ENCODE measurements at regions not wholly inside any gene's neighbourhood (a gene's known extent, or its start where the extent isn't known, plus 50 kb on each side); places are given as distances from the start of the nearest gene placed in this dataset.

DNA sequence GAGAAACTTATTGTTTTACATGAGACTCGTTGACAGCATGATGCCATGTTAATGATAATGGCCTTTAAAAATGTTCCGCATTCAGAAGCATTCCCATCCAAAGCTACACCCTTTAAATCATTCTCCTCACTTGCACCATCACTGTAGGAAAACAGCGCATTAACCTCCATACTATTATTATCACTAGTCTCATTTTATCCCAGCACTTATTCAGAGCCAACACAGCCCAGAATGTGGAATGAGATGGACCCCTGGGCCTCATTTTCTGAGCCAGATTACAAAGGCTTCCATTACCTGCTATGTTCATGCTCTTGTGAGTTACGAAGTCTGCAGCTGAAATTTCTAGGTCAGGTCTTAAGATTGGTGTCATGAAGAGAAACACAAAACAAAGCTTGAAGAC is 159.4 kb downstream of the HS3ST3A1 start:
- TF ChIP-seq EZH2 (IDR thresholded peaks at IDR 0.05; ENCODE audit: borderline replicate concordance, insufficient read depth, low read depth, low read length, poor library complexity, severe bottlenecking) = no peak
- TF ChIP-seq, protein P1, sequence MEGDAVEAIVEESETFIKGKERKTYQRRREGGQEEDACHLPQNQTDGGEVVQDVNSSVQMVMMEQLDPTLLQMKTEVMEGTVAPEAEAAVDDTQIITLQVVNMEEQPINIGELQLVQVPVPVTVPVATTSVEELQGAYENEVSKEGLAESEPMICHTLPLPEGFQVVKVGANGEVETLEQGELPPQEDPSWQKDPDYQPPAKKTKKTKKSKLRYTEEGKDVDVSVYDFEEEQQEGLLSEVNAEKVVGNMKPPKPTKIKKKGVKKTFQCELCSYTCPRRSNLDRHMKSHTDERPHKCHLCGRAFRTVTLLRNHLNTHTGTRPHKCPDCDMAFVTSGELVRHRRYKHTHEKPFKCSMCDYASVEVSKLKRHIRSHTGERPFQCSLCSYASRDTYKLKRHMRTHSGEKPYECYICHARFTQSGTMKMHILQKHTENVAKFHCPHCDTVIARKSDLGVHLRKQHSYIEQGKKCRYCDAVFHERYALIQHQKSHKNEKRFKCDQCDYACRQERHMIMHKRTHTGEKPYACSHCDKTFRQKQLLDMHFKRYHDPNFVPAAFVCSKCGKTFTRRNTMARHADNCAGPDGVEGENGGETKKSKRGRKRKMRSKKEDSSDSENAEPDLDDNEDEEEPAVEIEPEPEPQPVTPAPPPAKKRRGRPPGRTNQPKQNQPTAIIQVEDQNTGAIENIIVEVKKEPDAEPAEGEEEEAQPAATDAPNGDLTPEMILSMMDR (IDR thresholded peaks at IDR 0.05) = no peak
- Histone ChIP-seq H3K4me1 (ENCODE audit: control insufficient read depth in 2 of 2, insufficient read depth in 2 of 2, low read length in 2 of 2) (no peaks in the 10 kb centered on the region), H3K27me3 (replicated peaks in 1 of 4; ENCODE audit: control extremely low read depth in 1 of 4, control insufficient read depth in 3 of 4, insufficient read depth in 4 of 4, low read length in 3 of 4) (no peaks in the 10 kb centered on the region), H3K9ac (ENCODE audit: low read length) (no peak overlapping the region), H3K4me2 (replicated peaks; ENCODE audit: low read depth, low read length, poor library complexity, severe bottlenecking) (no peak overlapping the region), H3K79me2 (ENCODE audit: control insufficient read depth, insufficient read depth, low read length) (no peaks in the 10 kb centered on the region), H4K20me1 (ENCODE audit: control insufficient read depth, insufficient read depth, low read length, poor library complexity, severe bottlenecking) (no peaks in the 10 kb centered on the region), H3K36me3 (replicated peaks in 1 of 2; ENCODE audit: control extremely low read depth in 1 of 2, control insufficient read depth in 1 of 2, extremely low read depth in 1 of 2, insufficient read depth in 2 of 2, low read length in 1 of 2) (no peaks in the 10 kb centered on the region), H3K9me3 (ENCODE audit: control extremely low read depth in 1 of 3, control insufficient read depth in 2 of 3, insufficient read depth in 1 of 3, low read length in 2 of 3) (peaks cover 0 to 5% (median 0%) of the 10 kb centered on the region in 3 donors), H2AFZ (ENCODE audit: insufficient read depth, low read depth, low read length, poor library complexity, severe bottlenecking) (no peak overlapping the region), H3K4me3 (ENCODE audit: control extremely low read depth in 1 of 5, extremely low read depth in 1 of 5, insufficient read depth in 1 of 5, low read depth in 2 of 5, low read length in 4 of 5) (no peak overlapping the region), H3K27ac (ENCODE audit: low read length in 2 of 2) (no peak overlapping the region)
- POLR2A ChIA-PET = no interaction called here
- no CpG with 5 or more reads among the region's 4 CpGs for WGBS (ENCODE audit: insufficient coverage)
- Mint-ChIP-seq H3K4me3 (no peak overlapping the region), H3K4me1 (no peaks in the 10 kb centered on the region), H3K27ac (no peak overlapping the region), H3K27me3 (no peaks in the 10 kb centered on the region), H3K9me3 (ENCODE audit: insufficient read depth) (no peaks in the 10 kb centered on the region)
- ATAC-seq (ENCODE audit: low read depth) (no peak), DNase-seq (no peak)
- CTCF ChIA-PET = no interaction called here
- intact Hi-C loops (cut with micrococcal nuclease) = no loop called here

DNA sequence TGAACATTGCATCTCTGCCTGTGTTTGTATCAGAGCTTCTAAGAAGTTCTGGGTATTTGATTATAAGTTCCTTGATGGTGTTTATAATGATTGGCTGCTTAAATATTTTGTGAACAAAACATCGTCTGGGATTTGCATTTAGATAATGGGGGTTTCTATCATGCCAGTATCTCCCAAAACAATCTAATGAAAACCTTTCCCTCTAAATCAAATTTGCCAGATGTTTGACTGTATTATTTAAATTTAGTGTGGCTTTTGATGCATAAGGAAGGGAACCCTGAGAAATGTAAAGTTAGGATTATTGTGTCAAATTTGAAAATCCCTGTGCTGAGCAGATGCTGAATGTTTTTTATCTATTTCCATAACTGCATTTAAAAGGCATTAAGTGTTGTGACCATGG is 159.9 kb downstream of the HS3ST3A1 start:
- Histone ChIP-seq H3K27me3 (replicated peaks in 1 of 4; ENCODE audit: control extremely low read depth in 1 of 4, control insufficient read depth in 3 of 4, insufficient read depth in 4 of 4, low read length in 3 of 4) (no peaks in the 10 kb centered on the region), H3K79me2 (ENCODE audit: control insufficient read depth, insufficient read depth, low read length) (no peaks in the 10 kb centered on the region), H3K36me3 (replicated peaks in 1 of 2; ENCODE audit: control extremely low read depth in 1 of 2, control insufficient read depth in 1 of 2, extremely low read depth in 1 of 2, insufficient read depth in 2 of 2, low read length in 1 of 2) (no peaks in the 10 kb centered on the region), H3K27ac (ENCODE audit: low read length in 2 of 2) (no peak overlapping the region), H3K9me3 (ENCODE audit: control extremely low read depth in 1 of 3, control insufficient read depth in 2 of 3, insufficient read depth in 1 of 3, low read length in 2 of 3) (peaks cover 0 to 5% (median 0%) of the 10 kb centered on the region in 3 donors), H3K4me1 (ENCODE audit: control insufficient read depth in 2 of 2, insufficient read depth in 2 of 2, low read length in 2 of 2) (no peaks in the 10 kb centered on the region), H3K4me3 (ENCODE audit: control extremely low read depth in 1 of 5, extremely low read depth in 1 of 5, insufficient read depth in 1 of 5, low read depth in 2 of 5, low read length in 4 of 5) (no peak overlapping the region), H3K4me2 (replicated peaks; ENCODE audit: low read depth, low read length, poor library complexity, severe bottlenecking) (no peak overlapping the region), H2AFZ (ENCODE audit: insufficient read depth, low read depth, low read length, poor library complexity, severe bottlenecking) (no peak overlapping the region), H3K9ac (ENCODE audit: low read length) (no peak overlapping the region), H4K20me1 (ENCODE audit: control insufficient read depth, insufficient read depth, low read length, poor library complexity, severe bottlenecking) (no peaks in the 10 kb centered on the region)
- WGBS (ENCODE audit: insufficient coverage) = no CpG with 5 or more reads among the region's 1 CpG
- H3K27me3 Mint-ChIP-seq = no peaks in the 10 kb centered on the region
- POLR2A ChIA-PET = no interaction called here
- H3K4me3 Mint-ChIP-seq = no peak overlapping the region
- no peaks in the 10 kb centered on the region for H3K9me3 Mint-ChIP-seq (ENCODE audit: insufficient read depth)
- no peak for DNase-seq
- no peak for TF ChIP-seq EZH2 (IDR thresholded peaks at IDR 0.05; ENCODE audit: borderline replicate concordance, insufficient read depth, low read depth, low read length, poor library complexity, severe bottlenecking)
- TF ChIP-seq, protein P1 (IDR thresholded peaks at IDR 0.05) = no peak
- H3K4me1 Mint-ChIP-seq = no peaks in the 10 kb centered on the region
- intact Hi-C loops (cut with micrococcal nuclease) = no loop called here
- H3K27ac Mint-ChIP-seq = no peak overlapping the region
- CTCF ChIA-PET = no interaction called here
- no peak for ATAC-seq (ENCODE audit: low read depth)
